ENCODE measurements at regions not wholly inside any gene's neighbourhood (a gene's known extent, or its start where the extent isn't known, plus 50 kb on each side); places are given as distances from the start of the nearest gene placed in this dataset.

- no TSS peak for BruUV-seq (replicated peaks)
- TF ChIP-seq EZH2phosphoT487 (IDR thresholded peaks at IDR 0.05; ENCODE audit: borderline replicate concordance, low read length) (no peak), CTCF (conservative IDR thresholded peaks at IDR 0.05; ENCODE audit: low read depth, low read length) (no peak), EZH2 (IDR thresholded peaks at IDR 0.05; ENCODE audit: low read length, unreplicated experiment) (no peak)
- no peaks in the 10 kb centered on the region for H3K4me1 ChIP-seq (ENCODE audit: insufficient read depth, low read length)
- no peaks in the 10 kb centered on the region for H3K9me3 ChIP-seq (ENCODE audit: low read length)
- intact Hi-C loops (cut with micrococcal nuclease), result no loop called here
- ATAC-seq, result no peak
- peaks cover 8% of the 10 kb centered on the region; the same call in 1 of the 2 replicates for H3K27me3 ChIP-seq (ENCODE audit: low read length)
- H2AFZ ChIP-seq (ENCODE audit: low read length), result no peak overlapping the region
- H3K79me2 ChIP-seq (ENCODE audit: low read length), result no peaks in the 10 kb centered on the region
- H3K4me3 ChIP-seq (ENCODE audit: low read length), result no peak overlapping the region
- H3K9ac ChIP-seq (ENCODE audit: low read length), result no peak overlapping the region
- POLR2A ChIA-PET (ENCODE audit: unreplicated experiment), result no interaction called here
- DNase-seq, result no peak
- no peak overlapping the region for H3K4me2 ChIP-seq (ENCODE audit: low read length)
- CTCF ChIA-PET, result interaction anchor here (0.7 kb wide), 1 partner anchor 22 kb away, joined by 4 read pairs; no protein-coding TSS in a partner anchor
- H3F3A ChIP-seq (ENCODE audit: low read length, unreplicated experiment), result no peaks in the 10 kb centered on the region
- no peaks in the 10 kb centered on the region for H3K36me3 ChIP-seq (ENCODE audit: low read depth, low read length)
- H3K27ac ChIP-seq (ENCODE audit: low read length), result no peak overlapping the region
- H3K9me2 ChIP-seq (replicated peaks; ENCODE audit: low read length), result no peaks in the 10 kb centered on the region
- H4K20me1 ChIP-seq (ENCODE audit: low read length), result no peaks in the 10 kb centered on the region
Observed at GRCh38 chr6:130742131-130742681, 85.0 kb upstream of the SMLR1 start.

- no peak overlapping the region for H3K27ac ChIP-seq (ENCODE audit: low read length)
- no peak for TF ChIP-seq EZH2 (IDR thresholded peaks at IDR 0.05; ENCODE audit: low read length, unreplicated experiment)
- TF ChIP-seq EZH2phosphoT487 (IDR thresholded peaks at IDR 0.05; ENCODE audit: borderline replicate concordance, low read length), result no peak
- no peak; the same call in 1 of the 2 replicates for TF ChIP-seq CTCF (conservative IDR thresholded peaks at IDR 0.05; ENCODE audit: low read depth, low read length)
- no peaks in the 10 kb centered on the region for H3K79me2 ChIP-seq (ENCODE audit: low read length)
- H3K9me3 ChIP-seq (ENCODE audit: low read length), result no peaks in the 10 kb centered on the region
- H3F3A ChIP-seq (ENCODE audit: low read length, unreplicated experiment), result no peaks in the 10 kb centered on the region
- no TSS peak for BruUV-seq (replicated peaks)
- DNase-seq, result peak; percentile 1
- H3K4me3 ChIP-seq (ENCODE audit: low read length), result no peak overlapping the region
- ChIA-PET POLR2A (ENCODE audit: unreplicated experiment) (no interaction called here), CTCF (no interaction called here)
- H3K9me2 ChIP-seq (replicated peaks; ENCODE audit: low read length), result no peaks in the 10 kb centered on the region
- H3K36me3 ChIP-seq (ENCODE audit: low read depth, low read length), result no peaks in the 10 kb centered on the region
- no peak for ATAC-seq
- H2AFZ ChIP-seq (ENCODE audit: low read length), result no peak overlapping the region
- H3K4me2 ChIP-seq (ENCODE audit: low read length), result no peak overlapping the region
- no peaks in the 10 kb centered on the region for H3K4me1 ChIP-seq (ENCODE audit: insufficient read depth, low read length)
- H3K27me3 ChIP-seq (ENCODE audit: low read length), result peaks cover 8% of the 10 kb centered on the region; the same call in 1 of the 2 replicates
- intact Hi-C loops (cut with micrococcal nuclease), result no loop called here
- H4K20me1 ChIP-seq (ENCODE audit: low read length), result no peaks in the 10 kb centered on the region
- H3K9ac ChIP-seq (ENCODE audit: low read length), result no peak overlapping the region
Observed at GRCh38 chr6:130743175-130743574, 84.0 kb upstream of the SMLR1 start.

GRCh38 chr6:130744576-130745366 is 82.4 kb upstream of the SMLR1 start:
- H3K9me3 ChIP-seq (ENCODE audit: low read length), result no peaks in the 10 kb centered on the region
- POLR2A ChIA-PET (ENCODE audit: unreplicated experiment), result no interaction called here
- H3K27ac ChIP-seq (ENCODE audit: low read length), result no peak overlapping the region
- no peak for TF ChIP-seq EZH2 (IDR thresholded peaks at IDR 0.05; ENCODE audit: low read length, unreplicated experiment)
- TF ChIP-seq EZH2phosphoT487 (IDR thresholded peaks at IDR 0.05; ENCODE audit: borderline replicate concordance, low read length), result no peak
- TF ChIP-seq CTCF (conservative IDR thresholded peaks at IDR 0.05; ENCODE audit: low read depth, low read length), result no peak
- no TSS peak for BruUV-seq (replicated peaks)
- intact Hi-C loops (cut with micrococcal nuclease), result no loop called here
- no peaks in the 10 kb centered on the region for H3K4me1 ChIP-seq (ENCODE audit: insufficient read depth, low read length)
- DNase-seq (no peak), ATAC-seq (no peak)
- H2AFZ ChIP-seq (ENCODE audit: low read length), result no peak overlapping the region
- peaks cover 8% of the 10 kb centered on the region; the same call in 1 of the 2 replicates for H3K27me3 ChIP-seq (ENCODE audit: low read length)
- H3K4me3 ChIP-seq (ENCODE audit: low read length), result no peak overlapping the region
- CTCF ChIA-PET, result no interaction called here
- H3K79me2 ChIP-seq (ENCODE audit: low read length), result no peaks in the 10 kb centered on the region
- H3K9me2 ChIP-seq (replicated peaks; ENCODE audit: low read length), result no peaks in the 10 kb centered on the region
- H3F3A ChIP-seq (ENCODE audit: low read length, unreplicated experiment), result no peaks in the 10 kb centered on the region
- no peak overlapping the region for H3K4me2 ChIP-seq (ENCODE audit: low read length)
- H3K9ac ChIP-seq (ENCODE audit: low read length), result no peak overlapping the region
- H4K20me1 ChIP-seq (ENCODE audit: low read length), result no peaks in the 10 kb centered on the region
- H3K36me3 ChIP-seq (ENCODE audit: low read depth, low read length), result no peaks in the 10 kb centered on the region

Measured in PC-3 (cell line).